Fibroblast of lung (primary cell): ENCODE measurements at regions not wholly inside any gene's neighbourhood (a gene's known extent, or its start where the extent isn't known, plus 50 kb on each side); places are given as distances from the start of the nearest gene placed in this dataset.

Experiments
- CTCF ChIP-seq, 2 donors: IDR thresholded peaks in 1 of 2; conservative IDR thresholded peaks in 1 of 2; 1 replicate in 1 of 2; 2 replicates in 1 of 2; pipeline ENCODE4 v1.5.1; 2011 to 2012; ENCODE audit warnings: low read length in 2 of 2, control low read depth in 1 of 2, inconsistent platforms in 1 of 2, low read depth in 1 of 2, mild to moderate bottlenecking in 1 of 2
- EZH2 ChIP-seq: IDR thresholded peaks from 2 replicates; pipeline ENCODE4 v1.5.1; 2012; ENCODE audit warnings: low read length, control low read depth, mild to moderate bottlenecking; ENCODE audit errors: missing control alignments

- TF ChIP-seq CTCF (conservative IDR thresholded peaks at IDR 0.05 in 1 of 2, IDR thresholded peaks at IDR 0.05 in 1 of 2; ENCODE audit: low read depth in 1 of 2, low read length in 2 of 2) (no peak), EZH2 (no peak)
Observed at GRCh38 chr6:28757429-28758045, 166.2 kb downstream of the TRIM27 start.
